GM06990 (cell line): ENCODE measurements at regions not wholly inside any gene's neighbourhood (a gene's known extent, or its start where the extent isn't known, plus 50 kb on each side); places are given as distances from the start of the nearest gene placed in this dataset.

Source experiments
- DNase-seq: peaks from one replicate; pipeline ENCODE4 v3.0.0-alpha.2; 2011; ENCODE audit not compliant: insufficient read length; ENCODE audit errors: extremely low read depth
- H3K27me3 ChIP-seq: replicated peaks from 2 replicates; pipeline ENCODE4 v1.6.0; 2011; ENCODE audit warnings: low read length; ENCODE audit not compliant: control insufficient read depth, insufficient read depth
- H3K36me3 ChIP-seq: 2 replicates; pipeline ENCODE4 v1.5.1; 2011; ENCODE audit warnings: low read length; ENCODE audit not compliant: control insufficient read depth, insufficient read depth
- H3K4me3 ChIP-seq: replicated peaks from 2 replicates; pipeline ENCODE4 v1.5.1; 2011; ENCODE audit warnings: low read depth, mild to moderate bottlenecking, control low read depth, low read length
- TF ChIP-seq, protein P1 (sequence below): IDR thresholded peaks from 2 replicates; pipeline ENCODE4 v1.5.1; 2011; ENCODE audit warnings: low read length, control low read depth, mild to moderate bottlenecking, inconsistent platforms; ENCODE audit not compliant: insufficient read depth, poor library complexity, severe bottlenecking

DNA sequence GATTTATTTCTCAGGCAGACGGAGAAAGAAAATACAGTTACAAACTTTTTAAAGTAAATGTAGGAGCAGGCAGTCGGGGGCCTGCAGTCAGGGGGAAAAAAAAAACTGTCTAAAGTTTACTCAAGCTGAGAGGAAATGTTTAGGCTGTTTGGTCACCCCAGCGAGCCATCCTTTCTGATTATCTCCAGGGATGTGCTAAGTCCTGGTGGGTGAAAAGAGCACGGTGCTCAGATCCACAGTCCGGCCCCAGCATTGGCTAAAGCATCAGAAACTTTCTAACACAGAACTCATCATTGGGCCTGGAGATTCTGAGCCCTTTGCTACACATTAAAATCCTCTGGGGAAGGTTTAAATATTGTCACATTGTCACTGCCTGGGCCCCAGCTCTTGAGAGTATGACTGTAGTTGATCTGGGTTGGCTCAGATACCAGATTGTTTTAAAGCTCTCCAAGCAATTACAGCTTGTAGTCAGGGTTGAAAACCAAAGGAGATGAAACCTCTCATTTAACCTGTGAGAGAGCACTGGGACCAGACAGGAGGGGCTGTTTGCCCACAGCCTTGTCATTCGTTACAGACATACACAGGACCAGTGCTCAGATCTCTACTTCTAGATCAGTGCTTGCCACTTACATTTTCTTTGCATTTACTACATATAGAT is 131.1 kb upstream of the HTR2A start:
- no peaks in the 10 kb centered on the region for H3K36me3 ChIP-seq
- TF ChIP-seq, protein P1, sequence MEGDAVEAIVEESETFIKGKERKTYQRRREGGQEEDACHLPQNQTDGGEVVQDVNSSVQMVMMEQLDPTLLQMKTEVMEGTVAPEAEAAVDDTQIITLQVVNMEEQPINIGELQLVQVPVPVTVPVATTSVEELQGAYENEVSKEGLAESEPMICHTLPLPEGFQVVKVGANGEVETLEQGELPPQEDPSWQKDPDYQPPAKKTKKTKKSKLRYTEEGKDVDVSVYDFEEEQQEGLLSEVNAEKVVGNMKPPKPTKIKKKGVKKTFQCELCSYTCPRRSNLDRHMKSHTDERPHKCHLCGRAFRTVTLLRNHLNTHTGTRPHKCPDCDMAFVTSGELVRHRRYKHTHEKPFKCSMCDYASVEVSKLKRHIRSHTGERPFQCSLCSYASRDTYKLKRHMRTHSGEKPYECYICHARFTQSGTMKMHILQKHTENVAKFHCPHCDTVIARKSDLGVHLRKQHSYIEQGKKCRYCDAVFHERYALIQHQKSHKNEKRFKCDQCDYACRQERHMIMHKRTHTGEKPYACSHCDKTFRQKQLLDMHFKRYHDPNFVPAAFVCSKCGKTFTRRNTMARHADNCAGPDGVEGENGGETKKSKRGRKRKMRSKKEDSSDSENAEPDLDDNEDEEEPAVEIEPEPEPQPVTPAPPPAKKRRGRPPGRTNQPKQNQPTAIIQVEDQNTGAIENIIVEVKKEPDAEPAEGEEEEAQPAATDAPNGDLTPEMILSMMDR: no peak
- no peaks in the 10 kb centered on the region for H3K27me3 ChIP-seq
- H3K4me3 ChIP-seq: no peak overlapping the region
- no peak for DNase-seq

DNA sequence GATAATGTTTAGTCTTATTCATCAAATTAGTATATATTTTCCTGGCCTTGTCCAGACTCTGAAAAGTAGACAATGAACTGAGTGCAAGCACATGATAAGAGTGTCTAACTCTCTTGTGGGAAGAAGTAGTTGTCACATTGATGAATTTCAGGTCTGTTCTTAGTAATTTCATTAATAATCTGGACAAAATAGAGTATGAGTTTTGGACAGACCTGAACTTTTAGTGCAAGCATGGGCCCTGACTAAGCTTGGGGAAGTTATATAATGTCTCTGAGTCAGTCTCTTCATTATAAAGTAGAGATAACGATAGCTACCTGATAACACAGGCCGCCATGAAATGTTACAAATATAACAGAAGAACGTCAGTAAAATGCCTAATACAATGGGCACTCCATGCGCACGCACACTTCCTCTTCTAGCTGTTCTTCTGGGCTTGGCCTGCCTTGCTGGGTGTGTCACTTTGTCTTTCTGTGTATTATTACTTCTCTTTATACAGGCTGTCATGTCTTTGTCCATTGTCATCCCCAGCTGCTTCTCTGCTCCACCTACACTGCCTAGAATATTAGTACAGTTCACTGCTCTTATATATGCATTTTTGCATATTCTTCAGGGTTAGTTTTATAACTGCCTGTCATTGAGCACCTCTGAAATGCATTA is 129.1 kb upstream of the HTR2A start:
- H3K4me3 ChIP-seq: no peak overlapping the region
- H3K36me3 ChIP-seq: no peaks in the 10 kb centered on the region
- DNase-seq: no peak
- TF ChIP-seq, protein P1: no peak
- no peaks in the 10 kb centered on the region for H3K27me3 ChIP-seq

DNA sequence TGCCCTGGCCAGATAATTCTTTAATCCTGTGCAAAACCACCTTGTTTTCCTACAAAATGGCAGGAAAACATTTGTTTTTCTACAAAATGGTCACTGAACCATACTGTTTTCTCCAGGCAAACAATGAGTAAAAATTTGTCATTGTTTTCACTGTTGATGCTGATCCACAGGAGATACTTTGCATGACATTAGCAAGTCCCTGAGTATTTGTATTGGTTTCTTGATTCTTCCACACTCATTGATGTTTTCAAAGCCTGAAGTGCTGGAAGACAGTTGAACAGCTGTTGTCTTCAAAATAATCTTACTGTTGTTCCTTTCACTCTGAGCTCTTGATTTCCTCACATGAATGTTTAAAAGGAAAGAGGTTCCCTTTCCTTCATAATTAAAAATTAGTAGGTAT is 123.1 kb upstream of the HTR2A start:
- no peaks in the 10 kb centered on the region for H3K27me3 ChIP-seq
- no peak for DNase-seq
- no peaks in the 10 kb centered on the region for H3K36me3 ChIP-seq
- no peak overlapping the region for H3K4me3 ChIP-seq
- TF ChIP-seq, protein P1: no peak

DNA sequence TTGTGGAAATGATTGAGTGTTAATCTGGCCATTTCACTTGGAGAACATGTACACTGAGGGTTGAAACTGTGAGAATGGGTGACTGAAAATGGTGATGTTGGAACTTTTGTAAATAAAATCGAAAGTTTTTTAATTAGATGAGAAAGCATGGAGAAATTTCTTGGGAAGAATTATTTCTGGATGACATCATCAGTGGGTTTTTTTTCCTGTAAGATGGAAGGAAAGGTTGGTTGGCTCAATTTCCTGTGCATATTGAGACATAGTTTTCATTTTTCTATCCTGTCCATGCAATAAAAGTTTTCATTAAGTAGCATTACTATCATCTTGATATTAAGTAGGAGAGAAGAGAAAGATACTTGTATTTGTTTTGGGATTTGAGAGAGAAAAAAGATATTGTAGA is 120.6 kb upstream of the HTR2A start:
- Histone ChIP-seq H3K36me3 (no peaks in the 10 kb centered on the region), H3K4me3 (no peak overlapping the region), H3K27me3 (no peaks in the 10 kb centered on the region)
- TF ChIP-seq, protein P1: no peak
- no peak for DNase-seq

DNA sequence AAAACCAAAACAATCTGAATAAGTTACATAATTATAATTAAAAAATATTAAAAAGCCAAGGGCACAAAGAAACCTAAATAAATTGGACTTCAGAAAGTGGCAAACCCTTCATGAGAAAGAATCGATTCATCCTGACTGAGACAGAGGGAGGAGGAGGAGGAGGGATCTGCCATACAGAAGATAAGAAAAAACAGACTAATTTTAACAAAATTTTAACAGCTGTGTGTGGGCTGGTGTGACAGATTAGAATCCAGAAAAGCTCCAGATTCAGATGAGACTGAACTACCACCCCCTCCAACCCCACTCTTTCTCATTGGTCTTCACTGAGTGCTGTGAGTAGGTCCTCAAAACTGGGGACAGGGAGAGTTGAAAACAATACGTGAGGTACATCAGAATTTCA is 111.5 kb upstream of the HTR2A start:
- DNase-seq: no peak
- Histone ChIP-seq H3K27me3 (no peaks in the 10 kb centered on the region), H3K4me3 (no peak overlapping the region), H3K36me3 (no peaks in the 10 kb centered on the region)
- TF ChIP-seq, protein P1: no peak
